GM19372 (cell line): ENCODE measurements at regions not wholly inside any gene's neighbourhood (a gene's known extent, or its start where the extent isn't known, plus 50 kb on each side); places are given as distances from the start of the nearest gene placed in this dataset.
A peak's percentile ranks its signal among the peaks of the same experiment; 100 is the strongest.

Source experiments
- ATAC-seq: cut with Tn5 transposase; IDR thresholded peaks from one replicate; pipeline ENCODE4 v1.9.1; 2021; ENCODE audit warnings: mild to moderate bottlenecking, low read depth, moderate library complexity; ENCODE audit not compliant: unreplicated experiment

DNA sequence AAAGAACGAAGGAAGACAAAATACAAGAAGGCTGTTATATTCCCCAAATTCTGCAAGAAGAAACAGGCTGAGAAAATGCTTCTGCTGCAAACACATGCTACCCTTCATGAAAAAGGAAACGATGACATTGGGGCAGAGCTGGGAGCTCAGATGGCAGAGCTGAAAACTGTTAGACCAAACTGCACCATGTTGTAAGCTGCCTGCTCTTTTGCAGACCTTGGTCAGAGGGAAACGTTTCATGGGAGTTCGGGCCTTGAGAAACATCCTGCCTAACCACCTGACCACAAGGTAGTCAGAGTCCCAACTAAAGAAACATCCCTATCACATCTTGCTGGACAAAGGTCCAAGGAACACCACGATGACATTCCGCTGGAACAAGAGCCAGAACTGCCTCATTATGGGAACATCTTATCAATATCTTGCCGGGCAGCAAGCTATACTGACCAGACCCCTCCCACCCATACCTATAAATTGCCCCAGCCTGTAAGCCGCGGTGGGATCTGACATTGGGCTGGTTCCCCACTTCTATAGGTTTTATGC is 110.7 kb upstream of the CTSC start:
- no peak for ATAC-seq

DNA sequence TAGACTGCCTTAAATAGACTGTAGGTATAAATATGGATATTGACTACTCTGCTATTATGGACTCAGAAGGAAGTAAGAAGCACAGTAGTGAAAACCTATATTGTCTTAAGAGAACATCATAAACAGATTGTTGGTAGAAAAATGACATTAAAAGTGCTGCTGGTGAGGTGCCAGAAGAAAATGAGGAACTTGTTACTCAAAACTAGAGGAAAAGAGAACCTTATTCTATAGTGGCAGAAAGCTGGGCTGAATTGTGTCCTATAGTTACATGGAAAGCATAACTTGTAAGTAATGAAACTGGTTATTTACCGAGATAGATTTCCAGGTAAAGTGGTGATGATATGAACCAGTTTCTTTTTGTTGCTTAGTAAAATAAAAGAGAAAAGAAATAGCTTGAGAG is 109.7 kb upstream of the CTSC start:
- ATAC-seq: no peak

DNA sequence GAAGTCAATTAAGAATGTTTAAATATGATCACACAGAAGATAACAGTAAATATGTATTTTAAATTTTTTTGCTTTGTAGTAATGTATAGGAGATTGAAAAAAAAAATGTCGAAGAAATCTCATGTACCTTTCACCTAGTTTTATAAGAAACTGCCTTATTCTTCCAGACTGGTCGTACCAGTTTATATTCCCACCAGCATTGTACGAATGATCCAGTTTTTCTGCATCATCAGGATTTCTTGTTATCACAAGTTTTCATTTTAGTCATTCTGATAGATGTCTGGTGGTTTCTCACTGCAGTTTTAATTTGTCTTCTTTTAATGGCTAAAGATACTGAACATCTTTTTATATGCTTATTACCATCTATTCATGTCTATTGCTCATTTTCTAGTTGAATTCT is 101.8 kb upstream of the CTSC start:
- no peak for ATAC-seq

DNA sequence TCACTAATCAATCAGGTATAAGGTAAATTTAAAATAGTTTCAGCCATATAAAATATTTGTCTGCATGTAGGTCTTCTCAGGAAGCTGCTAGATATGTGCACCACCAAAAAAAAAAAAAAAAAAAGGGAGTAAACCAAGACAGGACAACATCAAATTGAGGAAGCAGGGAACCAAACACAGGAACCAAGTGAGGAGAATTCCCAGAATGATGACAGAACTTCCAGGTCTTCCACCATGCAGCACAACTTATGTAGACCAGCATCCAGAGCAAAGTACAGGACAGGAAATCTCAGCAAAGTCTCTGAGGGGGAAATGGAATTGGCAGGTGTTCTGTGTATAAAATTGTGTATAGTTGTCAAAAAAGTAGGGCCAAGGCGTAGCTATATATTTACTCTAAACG is 101.2 kb upstream of the CTSC start:
- no peak for ATAC-seq

DNA sequence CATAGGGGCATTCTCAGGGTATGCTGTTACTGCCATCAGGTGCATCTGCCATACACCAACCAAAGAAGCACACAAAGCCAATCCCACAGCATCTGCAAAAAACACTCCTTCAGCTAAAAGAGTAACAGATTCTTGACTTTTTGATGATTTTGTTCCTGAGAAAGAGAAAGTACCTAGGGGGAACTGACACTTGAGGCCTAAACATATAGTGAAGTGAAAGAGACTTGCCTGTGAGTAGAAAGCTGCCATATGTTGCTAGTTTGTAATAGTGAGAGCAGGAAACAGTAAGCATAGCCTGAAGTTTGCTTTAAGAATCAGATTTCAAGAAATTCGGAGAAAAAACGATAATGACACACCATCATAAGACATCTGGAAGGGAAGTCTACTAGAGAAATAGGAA is 97.9 kb upstream of the CTSC start:
- ATAC-seq: peak; percentile 99

DNA sequence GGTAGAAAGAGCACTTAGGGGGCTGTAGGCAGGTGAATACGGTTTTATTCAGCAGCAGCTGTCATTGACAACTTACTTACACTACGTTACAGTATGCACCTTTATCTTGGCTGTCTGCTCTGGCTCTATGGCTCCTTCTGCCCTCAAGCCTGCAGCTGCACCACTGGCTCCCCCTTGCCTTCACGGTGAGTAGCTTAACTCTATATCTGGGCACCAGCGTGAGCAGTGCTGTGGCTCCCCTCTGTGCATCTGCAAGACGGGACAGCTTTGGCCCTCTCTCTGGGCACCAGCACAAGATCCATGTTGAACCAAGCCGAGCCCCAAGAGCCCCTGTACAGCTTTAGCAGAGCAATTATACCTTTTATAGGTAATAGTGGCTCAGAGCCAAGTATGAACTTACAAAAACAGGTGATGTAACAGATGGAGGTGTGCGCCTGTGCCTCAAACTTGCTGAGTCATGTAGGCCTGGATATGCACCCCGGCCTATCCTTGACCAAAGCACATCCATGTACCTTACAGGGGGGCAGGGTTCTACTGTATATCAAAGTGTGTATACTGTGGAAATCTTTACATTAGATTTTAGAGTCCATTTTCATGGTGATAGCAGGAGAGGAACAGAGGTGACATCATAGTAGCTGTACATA is 96.9 kb upstream of the CTSC start:
- ATAC-seq: no peak

DNA sequence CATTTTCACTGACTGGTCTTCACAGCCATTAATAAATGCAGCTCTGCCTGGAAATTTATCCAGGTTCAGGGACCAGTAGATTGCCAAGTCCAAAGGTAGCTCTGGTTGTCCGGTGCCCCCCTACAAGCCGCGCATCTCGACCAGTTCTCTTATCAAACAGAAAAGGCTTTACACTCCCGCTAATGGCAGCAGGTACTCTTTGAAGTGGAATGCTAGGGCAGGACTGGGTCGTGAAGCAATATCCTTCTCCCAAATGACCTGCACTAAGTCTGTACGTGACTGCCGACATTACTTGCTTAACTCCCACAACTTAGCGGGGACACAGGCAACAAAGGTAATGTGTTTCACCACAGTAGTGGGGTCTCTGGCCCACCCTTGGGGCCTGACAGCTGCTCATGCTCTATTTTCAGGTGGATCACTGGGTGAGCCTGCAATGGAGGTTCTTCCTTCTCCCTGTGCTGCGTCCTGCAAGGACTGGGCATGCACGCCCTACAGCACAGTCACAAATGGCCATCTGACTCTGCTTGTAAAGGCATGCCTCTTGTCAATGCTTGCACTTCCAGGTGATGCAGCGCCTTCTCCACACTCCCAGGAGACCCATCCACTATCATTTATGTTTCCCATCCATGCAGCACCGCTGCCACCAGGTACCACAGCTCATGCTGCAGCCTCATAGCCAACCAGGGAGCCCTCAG is 96.1 kb upstream of the CTSC start:
- no peak for ATAC-seq

DNA sequence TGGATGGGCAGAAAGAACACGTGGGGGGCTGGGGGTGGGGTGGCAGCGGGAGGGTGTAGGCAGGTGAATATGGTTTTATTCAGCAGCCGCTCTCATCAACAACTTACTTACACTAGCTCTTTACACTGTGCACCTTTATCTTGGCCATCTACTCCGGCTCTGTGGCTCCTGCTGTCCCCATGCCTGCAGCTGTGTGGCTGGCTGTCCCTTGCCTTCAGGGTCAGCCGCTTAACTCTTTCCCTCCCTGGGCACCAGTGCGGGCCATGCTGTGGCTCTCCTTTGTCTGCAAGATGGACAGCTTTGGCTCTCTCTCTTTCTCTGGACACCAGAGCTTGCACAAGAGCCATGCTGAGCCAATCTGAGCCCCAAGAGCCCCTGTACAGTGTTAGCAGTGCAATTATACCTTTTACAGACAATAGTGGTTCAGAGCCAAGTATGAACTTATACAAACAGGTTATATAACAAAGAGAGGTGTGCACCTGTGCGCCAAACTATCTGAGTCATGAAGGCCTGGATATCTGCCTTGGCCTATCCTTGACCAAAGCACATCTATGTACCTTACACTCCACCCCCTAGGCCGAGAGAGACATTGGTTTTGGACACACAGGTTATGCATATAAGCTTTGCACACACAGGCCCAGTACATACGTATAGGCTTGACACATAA is 94.3 kb upstream of the CTSC start:
- ATAC-seq: no peak

DNA sequence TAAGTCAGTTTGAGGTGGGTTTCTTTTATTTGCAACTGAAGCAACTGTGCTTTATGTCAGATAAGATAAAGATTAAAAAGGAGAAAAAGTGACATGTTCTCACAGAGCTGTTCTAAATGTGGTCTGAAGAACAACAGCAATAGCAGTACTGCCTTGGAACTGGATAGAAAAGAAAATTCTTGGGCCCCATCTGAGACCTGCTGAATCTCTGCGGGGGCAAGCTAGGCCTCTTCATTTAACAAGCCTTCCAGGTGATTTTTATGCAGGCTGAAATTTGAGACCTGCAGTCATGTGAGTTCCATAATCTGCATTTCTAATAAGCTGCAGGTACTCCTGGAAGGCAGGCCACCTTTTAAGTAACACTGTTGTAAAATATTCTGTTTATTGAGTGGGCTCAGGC is 91.4 kb upstream of the CTSC start:
- ATAC-seq: no peak

DNA sequence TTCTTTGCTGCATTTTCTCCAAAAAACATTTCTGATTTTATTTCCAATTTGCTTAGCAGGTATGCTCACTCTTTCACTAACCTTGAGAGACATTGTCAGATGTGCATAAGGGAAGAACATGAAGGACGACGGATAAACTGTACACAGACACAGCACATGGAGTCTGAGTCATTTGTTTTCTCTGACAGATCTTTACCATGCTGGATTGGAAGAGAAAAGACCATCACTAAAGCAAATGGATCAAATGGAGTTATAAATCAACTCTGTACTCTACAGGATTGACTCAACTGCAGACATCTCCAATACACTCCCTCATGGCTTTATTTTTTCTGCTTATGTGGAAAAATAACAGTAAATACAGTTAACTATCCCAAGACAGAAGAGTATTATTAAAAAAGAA is 90.2 kb upstream of the CTSC start:
- ATAC-seq: no peak

DNA sequence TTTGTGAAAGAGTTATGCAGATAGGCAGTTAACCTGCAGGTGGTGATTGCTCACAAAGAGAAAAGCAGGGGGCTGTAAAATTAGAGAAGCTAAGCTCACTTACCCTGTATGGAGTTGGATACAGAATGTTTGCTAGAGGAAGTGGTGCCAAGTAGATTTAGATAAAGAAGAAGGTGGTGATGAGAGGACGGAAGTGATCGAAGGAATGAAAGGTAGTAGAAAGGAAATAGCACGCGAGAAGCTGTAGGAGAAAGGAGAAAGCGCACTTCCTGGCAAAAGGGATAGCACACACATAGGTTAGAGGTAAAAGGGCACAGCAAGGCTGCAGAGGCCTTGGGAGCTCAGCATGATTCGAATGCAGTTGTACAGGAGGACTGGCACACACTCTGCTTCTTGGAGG is 87.3 kb upstream of the CTSC start:
- ATAC-seq: no peak

DNA sequence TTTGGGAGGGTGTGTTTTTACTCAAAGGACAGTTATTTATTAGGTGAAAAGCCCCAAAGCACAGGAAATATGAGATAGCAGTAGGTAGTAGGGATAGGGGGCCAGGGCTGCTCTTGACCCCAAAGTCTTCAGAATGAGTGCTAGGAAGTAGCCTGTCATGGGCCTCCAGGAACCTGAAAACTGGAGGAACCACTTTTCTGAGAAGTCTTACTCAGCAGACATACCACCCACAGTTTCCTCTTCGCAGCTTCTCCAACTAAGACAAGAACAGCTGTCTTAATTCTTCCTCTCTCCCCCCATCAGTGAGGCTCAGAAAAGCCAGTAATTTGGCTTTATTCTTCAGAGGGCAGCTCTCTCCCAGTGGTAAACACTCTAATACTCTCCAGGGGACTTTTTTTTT is 84.0 kb upstream of the CTSC start:
- peak; percentile 74 for ATAC-seq

DNA sequence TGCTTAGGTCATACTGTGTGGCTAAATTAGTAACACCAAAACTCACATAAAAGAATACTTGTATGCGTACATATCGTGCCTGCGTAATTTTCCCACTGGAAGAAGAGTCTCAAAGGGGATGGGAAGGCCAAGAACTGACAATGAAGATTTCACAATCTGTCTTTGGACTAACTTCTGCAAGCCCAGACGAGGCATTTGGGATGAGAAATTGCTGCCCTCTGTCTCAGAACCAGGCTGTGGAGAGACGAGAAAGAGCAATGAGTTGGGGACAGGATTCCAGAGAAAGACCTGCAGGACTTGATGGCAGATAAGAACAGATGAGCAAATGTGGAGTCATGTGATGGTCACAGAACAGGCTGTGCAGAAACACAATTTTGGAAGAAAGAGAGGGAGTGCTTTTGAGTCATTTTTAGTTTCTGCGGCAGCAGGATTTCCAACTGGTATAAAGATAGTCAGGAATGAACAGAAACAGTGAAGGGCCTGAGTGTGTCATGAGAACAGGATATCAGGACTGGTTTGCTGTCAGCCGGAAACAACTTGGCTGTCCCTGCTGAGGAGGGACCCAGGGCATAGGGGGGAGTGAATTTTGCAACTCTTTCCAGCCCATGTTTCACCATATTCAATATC is 82.7 kb upstream of the CTSC start:
- ATAC-seq: no peak

DNA sequence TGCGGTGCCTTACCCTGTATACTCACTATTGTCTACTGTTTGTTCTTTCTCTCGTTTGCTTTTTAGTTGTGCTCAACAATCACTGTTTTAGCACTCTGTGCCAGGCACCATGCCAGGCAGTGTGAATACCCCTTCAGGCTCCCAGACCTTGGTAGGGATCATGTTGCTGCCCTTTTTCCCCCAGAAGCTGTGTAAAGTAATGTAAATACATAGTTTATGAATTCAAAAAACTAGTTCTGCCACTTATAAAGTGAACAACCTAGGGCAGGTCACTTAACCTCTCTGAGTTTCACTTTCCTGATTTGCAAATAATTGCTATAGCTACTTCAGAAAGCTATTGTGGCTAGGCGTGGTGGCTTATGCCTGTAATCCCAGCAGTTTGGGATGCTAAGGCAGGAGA is 81.0 kb upstream of the CTSC start:
- ATAC-seq: no peak

DNA sequence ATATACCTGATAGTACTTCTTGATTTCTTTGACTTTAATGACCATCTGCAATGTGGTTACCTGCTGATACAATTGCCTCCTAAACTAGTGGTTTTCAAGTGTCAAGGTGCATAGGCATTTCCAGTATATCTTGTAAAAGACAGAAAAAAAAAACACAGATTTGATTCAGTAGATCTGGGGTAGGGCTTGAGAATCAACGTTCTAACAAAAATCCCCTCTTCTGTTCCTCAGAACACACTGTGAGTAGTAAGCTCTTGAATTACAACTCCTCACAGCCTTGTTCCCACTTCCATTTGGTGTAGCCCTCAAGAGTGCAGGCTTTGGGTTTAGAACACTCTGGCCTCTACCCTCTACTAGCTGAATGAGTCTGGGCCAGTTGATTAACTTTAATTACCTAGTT is 78.0 kb upstream of the CTSC start:
- no peak for ATAC-seq

DNA sequence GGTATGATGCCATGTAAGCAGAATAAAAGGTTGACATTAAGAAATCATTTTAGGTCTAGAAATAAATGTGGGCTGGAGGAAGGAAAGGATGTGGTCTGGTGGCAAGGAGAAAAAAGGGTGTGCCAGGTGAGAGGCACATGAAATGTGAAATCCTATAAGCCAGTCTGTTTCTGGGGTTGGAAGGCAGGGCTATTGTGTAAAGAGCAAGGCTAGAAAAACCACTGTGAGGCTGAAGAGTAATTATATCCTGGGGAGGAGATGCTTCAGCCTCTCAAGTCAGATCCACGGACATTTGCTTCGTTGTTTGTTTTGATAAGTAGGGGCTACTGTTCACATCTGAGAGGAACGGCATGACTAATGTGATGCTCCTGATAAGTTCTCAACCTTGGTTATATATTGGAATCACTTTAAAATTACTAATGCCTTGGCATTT is 77.5 kb upstream of the CTSC start:
- no peak for ATAC-seq

DNA sequence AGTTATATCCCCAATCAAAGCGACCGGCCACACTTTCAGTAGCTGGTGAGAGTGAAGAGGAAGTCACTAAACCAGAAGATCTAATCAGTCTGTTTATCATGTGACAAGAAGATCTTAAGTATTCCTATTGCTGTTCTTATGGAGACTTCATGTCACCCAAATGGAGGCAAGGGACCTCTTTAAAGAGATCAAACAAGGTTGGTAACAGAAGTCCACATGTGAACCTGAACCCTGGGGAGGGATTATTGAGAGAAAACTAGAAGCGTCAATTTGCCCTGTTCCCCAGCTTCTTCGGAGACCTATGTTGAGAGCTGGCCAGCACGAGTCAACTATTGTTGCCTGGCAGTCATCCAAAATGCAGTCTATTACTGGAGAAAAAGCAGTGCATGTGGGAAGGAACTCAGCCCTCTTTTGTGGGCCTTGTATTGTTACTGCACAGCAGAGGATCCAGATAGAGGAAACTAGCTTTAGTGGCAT is 76.9 kb upstream of the CTSC start:
- no peak for ATAC-seq

DNA sequence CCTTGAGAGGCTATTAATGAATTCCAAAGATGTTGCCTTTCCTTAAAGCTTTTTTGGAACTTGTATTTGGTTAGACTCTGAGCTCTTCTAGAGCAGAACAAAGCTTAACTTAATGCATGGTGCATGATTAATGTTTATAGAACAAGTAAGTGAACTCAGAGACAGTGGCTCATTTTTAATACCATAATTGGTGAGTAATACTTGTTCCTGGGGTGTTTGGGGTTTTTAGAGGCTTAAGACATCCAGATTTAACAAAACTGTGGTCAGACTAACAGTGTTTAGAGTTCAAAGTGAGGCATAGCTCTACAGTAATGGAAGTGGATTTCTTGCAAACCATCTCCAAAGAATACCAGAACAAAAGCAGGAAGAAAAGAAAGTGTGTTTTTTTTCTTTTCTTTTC is 73.7 kb upstream of the CTSC start:
- ATAC-seq: no peak

DNA sequence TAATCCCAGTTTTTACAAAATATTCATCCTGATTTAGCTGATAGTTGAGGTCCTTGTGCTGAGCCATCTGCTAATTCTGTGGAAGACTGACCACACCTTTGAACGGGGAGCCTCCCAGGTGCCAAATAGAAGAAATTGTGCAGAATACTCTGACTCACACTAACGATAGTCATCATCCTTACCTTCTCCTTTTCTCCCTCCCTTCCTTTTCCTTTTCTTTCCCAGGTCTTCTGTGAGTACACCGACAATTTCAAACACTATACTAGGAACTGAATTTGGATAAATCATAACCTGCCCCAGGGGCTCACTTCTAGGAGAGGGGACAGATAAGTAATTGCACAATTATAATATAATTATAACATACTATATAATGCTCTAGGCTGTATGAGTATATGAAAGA is 73.1 kb upstream of the CTSC start:
- no peak for ATAC-seq

DNA sequence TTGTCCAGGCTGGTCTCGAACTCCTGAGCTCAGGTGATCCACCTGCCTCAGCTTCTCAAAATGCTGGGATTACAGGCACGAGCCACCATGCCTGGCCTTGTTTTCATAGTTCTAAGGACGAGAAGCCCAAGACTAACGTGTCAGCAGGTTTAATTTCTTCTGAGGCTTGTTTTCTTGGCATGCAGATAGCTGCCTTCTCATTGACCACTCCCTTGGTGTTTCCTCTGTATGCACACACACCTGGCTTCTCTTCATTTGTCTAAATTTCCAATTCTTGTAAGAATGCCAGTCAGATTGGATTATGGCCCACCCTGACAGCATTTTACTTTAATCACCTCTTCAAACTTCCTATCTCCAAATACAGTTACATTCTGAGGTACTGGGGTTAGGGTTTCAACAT is 72.5 kb upstream of the CTSC start:
- no peak for ATAC-seq

DNA sequence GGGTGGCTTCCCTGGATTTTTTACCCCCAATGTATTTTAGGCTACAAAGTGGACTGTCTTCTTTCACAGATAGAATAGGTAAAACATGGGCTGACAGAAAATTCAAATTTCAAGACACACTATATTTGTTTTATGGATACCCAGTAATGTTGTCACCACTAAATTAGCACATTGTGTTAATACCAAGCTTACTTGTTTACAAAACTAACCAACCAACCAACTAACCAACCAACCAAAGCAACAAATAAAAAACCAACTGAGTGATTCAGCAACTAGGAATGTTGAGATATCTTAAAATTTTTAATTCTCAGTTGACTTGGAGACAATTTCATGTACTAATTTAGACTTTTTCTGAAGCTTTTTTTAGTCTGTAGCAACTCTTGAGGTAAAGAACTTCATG is 69.3 kb upstream of the CTSC start:
- ATAC-seq: no peak
